ENCODE measurements at regions not wholly inside any gene's neighbourhood (a gene's known extent, or its start where the extent isn't known, plus 50 kb on each side); places are given as distances from the start of the nearest gene placed in this dataset.

DNA sequence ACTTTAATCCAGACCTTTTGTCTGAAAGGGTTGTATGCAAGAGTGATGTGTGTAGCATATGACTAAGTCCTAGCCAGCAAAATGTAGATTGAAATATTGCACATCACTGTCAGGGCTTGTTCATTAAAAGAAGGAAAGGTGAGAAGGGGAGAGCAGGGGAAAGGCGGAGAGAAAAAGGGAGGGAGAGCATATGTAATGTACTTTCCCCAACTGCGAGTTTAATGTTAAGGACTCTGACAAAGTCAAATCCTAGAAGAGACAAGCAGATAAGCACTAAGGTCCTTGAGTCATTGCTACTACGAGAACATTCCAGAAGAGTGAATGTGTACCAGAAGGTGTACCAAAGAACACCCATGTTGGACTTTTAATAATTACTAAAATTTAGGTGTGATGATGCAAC lies 1336.7 kb downstream of the NSUN3 start:
- Histone ChIP-seq H3K36me3 (ENCODE audit: insufficient read depth in 1 of 2, low read depth in 1 of 2) (no peaks in the 10 kb centered on the region), H3K27me3 (ENCODE audit: insufficient read depth in 3 of 3, low read length in 2 of 3) (no peaks in the 10 kb centered on the region), H3K9me3 (no peaks in the 10 kb centered on the region), H3K4me3 (no peak overlapping the region), H3K4me1 (no peaks in the 10 kb centered on the region), H3K27ac (no peak overlapping the region)
- 67 to 79% (median 77%) methylated on average over 3 of the region's 3 CpGs for WGBS, 3 donors
- no peak for DNase-seq
- intact Hi-C loops (cut with DNase I), result no loop called here
- no peak for ATAC-seq
- TF ChIP-seq CTCF (IDR thresholded peaks at IDR 0.05), result no peak

DNA sequence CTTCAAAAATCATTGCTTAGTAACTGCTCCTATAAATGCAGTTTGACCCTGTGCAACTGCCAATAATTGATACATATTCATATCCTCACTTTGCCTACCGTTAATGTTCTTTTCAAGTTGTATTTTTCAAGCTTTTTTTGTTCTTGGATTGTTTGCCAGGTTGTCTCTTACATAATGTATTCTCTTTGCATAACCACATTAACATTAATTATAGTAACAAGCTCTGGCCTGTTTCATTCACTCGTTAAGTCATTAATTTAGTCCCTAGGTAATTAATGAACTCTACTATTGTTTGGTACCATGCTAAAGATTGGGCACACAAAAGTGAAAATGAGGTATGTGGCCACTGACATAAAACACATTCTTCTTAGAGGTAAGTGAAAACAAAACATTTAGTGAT lies 1338.8 kb downstream of the NSUN3 start:
- TF ChIP-seq CTCF (IDR thresholded peaks at IDR 0.05), result no peak
- Histone ChIP-seq H3K9me3 (no peaks in the 10 kb centered on the region), H3K36me3 (ENCODE audit: insufficient read depth in 1 of 2, low read depth in 1 of 2) (no peaks in the 10 kb centered on the region), H3K4me3 (no peak overlapping the region), H3K27ac (no peak overlapping the region), H3K4me1 (no peaks in the 10 kb centered on the region), H3K27me3 (ENCODE audit: insufficient read depth in 3 of 3, low read length in 2 of 3) (no peaks in the 10 kb centered on the region)
- ATAC-seq, result no peak
- intact Hi-C loops (cut with DNase I), result no loop called here
- no peak for DNase-seq
- WGBS, 3 donors, result 72 to 81% (median 79%) methylated on average over 2 of the region's 2 CpGs

- Histone ChIP-seq H3K36me3 (ENCODE audit: insufficient read depth in 1 of 2, low read depth in 1 of 2) (no peaks in the 10 kb centered on the region), H3K27me3 (ENCODE audit: insufficient read depth in 3 of 3, low read length in 2 of 3) (no peaks in the 10 kb centered on the region), H3K27ac (no peak overlapping the region), H3K9me3 (no peaks in the 10 kb centered on the region), H3K4me1 (no peaks in the 10 kb centered on the region), H3K4me3 (no peak overlapping the region)
- DNase-seq (no peak), ATAC-seq (no peak)
- intact Hi-C loops (cut with DNase I), result no loop called here
- TF ChIP-seq CTCF (IDR thresholded peaks at IDR 0.05), result no peak
- 72 to 89% (median 80%) methylated on average over 4 of the region's 4 CpGs for WGBS, 3 donors
These were observed 1345.0 kb downstream of the NSUN3 start for GRCh38 chr3:95407709-95408463.

DNA sequence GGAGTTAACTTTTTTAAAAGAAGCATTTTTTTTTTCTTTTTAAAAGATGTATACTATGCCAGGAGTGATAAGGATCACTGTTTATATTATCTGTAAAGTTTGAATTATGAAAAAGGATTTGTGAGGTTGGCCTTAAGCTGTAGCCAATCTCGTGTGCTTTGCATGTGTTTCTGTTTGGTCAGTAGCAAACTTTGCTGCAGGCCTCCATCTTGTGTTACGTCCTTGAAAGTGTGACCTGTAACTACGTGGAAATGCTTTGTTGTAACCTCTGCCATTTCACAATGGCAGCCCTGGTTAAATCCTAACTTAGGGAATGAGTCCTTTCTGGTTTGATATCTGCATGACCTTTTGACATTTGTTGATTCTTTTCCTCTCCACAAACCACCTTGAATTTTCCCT lies 1345.6 kb downstream of the NSUN3 start:
- Histone ChIP-seq H3K4me3 (no peak overlapping the region), H3K9me3 (no peaks in the 10 kb centered on the region), H3K36me3 (ENCODE audit: insufficient read depth in 1 of 2, low read depth in 1 of 2) (no peaks in the 10 kb centered on the region), H3K27ac (no peak overlapping the region), H3K4me1 (no peaks in the 10 kb centered on the region), H3K27me3 (ENCODE audit: insufficient read depth in 3 of 3, low read length in 2 of 3) (no peaks in the 10 kb centered on the region)
- WGBS, 3 donors, result 54 to 65% (median 60%) methylated on average over 3 of the region's 3 CpGs
- TF ChIP-seq CTCF (IDR thresholded peaks at IDR 0.05), result no peak
- no peak for ATAC-seq
- DNase-seq, result no peak
- intact Hi-C loops (cut with DNase I), result no loop called here

GRCh38 chr3:95418251-95418650 lies 1355.4 kb downstream of the NSUN3 start:
- no peaks in the 10 kb centered on the region for H3K27me3 ChIP-seq (ENCODE audit: insufficient read depth in 3 of 3, low read length in 2 of 3)
- 81 to 84% (median 83%) methylated on average over 6 of the region's 6 CpGs for WGBS, 3 donors
- H3K36me3 ChIP-seq (ENCODE audit: insufficient read depth in 1 of 2, low read depth in 1 of 2), result no peaks in the 10 kb centered on the region
- TF ChIP-seq CTCF (IDR thresholded peaks at IDR 0.05), result no peak
- DNase-seq, result no peak
- ATAC-seq, result no peak
- no peak overlapping the region for H3K4me3 ChIP-seq
- intact Hi-C loops (cut with DNase I), result no loop called here
- H3K27ac ChIP-seq, result no peak overlapping the region
- peaks cover 13% of the 10 kb centered on the region for H3K9me3 ChIP-seq
- H3K4me1 ChIP-seq, result no peaks in the 10 kb centered on the region
